Ascending aorta (tissue), 2 donors: ENCODE measurements at regions not wholly inside any gene's neighbourhood (a gene's known extent, or its start where the extent isn't known, plus 50 kb on each side); places are given as distances from the start of the nearest gene placed in this dataset.

ENCODE experiments used
- DNase-seq, 2 donors: peaks; one replicate each; pipeline ENCODE4 v3.0.0-alpha.2; 2019; ENCODE audit warnings: low spot score in 2 of 2
- H3K27ac ChIP-seq, 2 donors: fragments of 200-600 bp; sonication (generic); one replicate each; pipeline ENCODE4 v1.5.1; 2016 to 2017; ENCODE audit warnings: mild to moderate bottlenecking in 1 of 2
- H3K27me3 ChIP-seq: fragments of 200-600 bp; sonication (generic); one replicate; pipeline ENCODE4 v1.5.1; 2017
- H3K36me3 ChIP-seq, 2 donors: fragments of 200-600 bp; sonication (generic); one replicate each; pipeline ENCODE4 v1.5.1; 2016
- H3K4me1 ChIP-seq, 2 donors: fragments of 200-600 bp; sonication (generic); one replicate each; pipeline ENCODE4 v1.5.1; 2016 to 2017; ENCODE audit warnings: mild to moderate bottlenecking in 1 of 2
- H3K4me3 ChIP-seq, 2 donors: fragments of 200-600 bp; sonication (generic); one replicate each; pipeline ENCODE4 v1.5.1; 2016 to 2017; ENCODE audit warnings: mild to moderate bottlenecking in 1 of 2
- H3K9me3 ChIP-seq, 2 donors: fragments of 200-600 bp; sonication (generic); one replicate each; pipeline ENCODE4 v1.5.1; 2016
- CTCF ChIP-seq, 3 experiments: fragments of 200-600 bp in 2 of 3; fragments of 450-650 bp in 1 of 3; sonication (generic) in 2 of 3; IDR thresholded peaks; one replicate each; pipeline ENCODE4 v1.5.1; 2016 to 2019; ENCODE audit warnings: antibody characterized with exemption in 3 of 3, mild to moderate bottlenecking in 1 of 3, moderate library complexity in 1 of 3
- intact Hi-C: fragments of 100-400 bp; cut with DNase I; formaldehyde crosslinking; loops from one replicate; pipeline ENCODE4 v1.15.1; 2023

GRCh38 chr18:67362906-67363305 lies 153.6 kb downstream of the DSEL start:
- intact Hi-C loops: loop anchor here (5.0 kb wide), 2 partner anchors 54 to 154 kb away; partner anchors contain the start of gene DSEL
- Histone ChIP-seq H3K27me3 (no peaks in the 10 kb centered on the region), H3K27ac (no peak overlapping the region), H3K9me3 (no peaks in the 10 kb centered on the region), H3K4me1 (peaks cover 0 to 3% of the 10 kb centered on the region in 2 donors), H3K36me3 (no peaks in the 10 kb centered on the region), H3K4me3 (no peak overlapping the region)
- DNase-seq: no peak
- no peak for TF ChIP-seq CTCF (IDR thresholded peaks at IDR 0.05)

GRCh38 chr18:67359873-67360838 lies 156.4 kb downstream of the DSEL start:
- peak overlapping the region; percentile 32 to 55 for H3K4me3 ChIP-seq
- peak overlapping the region; percentile 70 to 82 for H3K27ac ChIP-seq
- intact Hi-C loops: loop anchor here (2.0 to 5.0 kb wide), 3 partner anchors 57 to 157 kb away; partner anchors contain the start of gene DSEL
- peaks cover 0 to 3% of the 10 kb centered on the region in 2 donors for H3K4me1 ChIP-seq
- no peaks in the 10 kb centered on the region for H3K36me3 ChIP-seq
- no peaks in the 10 kb centered on the region for H3K9me3 ChIP-seq
- DNase-seq: peak in 1 of 2 donors; percentile 86
- H3K27me3 ChIP-seq: no peaks in the 10 kb centered on the region
- no peak for TF ChIP-seq CTCF (IDR thresholded peaks at IDR 0.05)

GRCh38 chr18:67358947-67359346 lies 157.6 kb downstream of the DSEL start:
- H3K4me1 ChIP-seq: peaks cover 0 to 3% of the 10 kb centered on the region in 2 donors
- no peak for TF ChIP-seq CTCF (IDR thresholded peaks at IDR 0.05)
- intact Hi-C loops: no loop called here
- no peaks in the 10 kb centered on the region for H3K27me3 ChIP-seq
- H3K27ac ChIP-seq: peak overlapping the region in 1 of 2 donors; percentile 70
- DNase-seq: no peak
- no peak overlapping the region for H3K4me3 ChIP-seq
- no peaks in the 10 kb centered on the region for H3K9me3 ChIP-seq
- H3K36me3 ChIP-seq: no peaks in the 10 kb centered on the region

- H3K9me3 ChIP-seq: no peaks in the 10 kb centered on the region
- H3K36me3 ChIP-seq: no peaks in the 10 kb centered on the region
- H3K4me1 ChIP-seq: no peaks in the 10 kb centered on the region
- H3K27me3 ChIP-seq: no peaks in the 10 kb centered on the region
- H3K4me3 ChIP-seq: no peak overlapping the region
- intact Hi-C loops: no loop called here
- H3K27ac ChIP-seq: no peak overlapping the region
- no peak for DNase-seq
- no peak for TF ChIP-seq CTCF (IDR thresholded peaks at IDR 0.05)
These were observed 161.8 kb downstream of the DSEL start for GRCh38 chr18:67354692-67355091.

- no peak for TF ChIP-seq CTCF (IDR thresholded peaks at IDR 0.05)
- Histone ChIP-seq H3K4me3 (no peak overlapping the region), H3K27ac (no peak overlapping the region), H3K9me3 (no peaks in the 10 kb centered on the region), H3K27me3 (no peaks in the 10 kb centered on the region), H3K36me3 (no peaks in the 10 kb centered on the region), H3K4me1 (no peaks in the 10 kb centered on the region)
- intact Hi-C loops: no loop called here
- DNase-seq: no peak
These were observed 162.4 kb downstream of the DSEL start for GRCh38 chr18:67354091-67354490.
